ENCODE measurements at regions not wholly inside any gene's neighbourhood (a gene's known extent, or its start where the extent isn't known, plus 50 kb on each side); places are given as distances from the start of the nearest gene placed in this dataset.

GRCh38 chr12:96099986-96100385, 64.6 kb upstream of the LTA4H start:
- no peak for DNase-seq (ENCODE audit: extremely low spot score)
- POLR2A ChIA-PET, result no interaction called here
- TF ChIP-seq CTCF (IDR thresholded peaks at IDR 0.05; ENCODE audit: control extremely low read depth, extremely low read depth, low read depth, missing control alignments), result no peak
- CTCF ChIA-PET, result interaction anchor here (0.6 to 1.3 kb wide), 3 partner anchors 27 to 566 kb away, joined by 3 read pairs; no protein-coding TSS in a partner anchor

GRCh38 chr12:96101806-96102205, 66.4 kb upstream of the LTA4H start:
- ChIA-PET CTCF (interaction anchor here (0.9 kb wide), 1 partner anchor 10 kb away, joined by 4 read pairs; no protein-coding TSS in a partner anchor), POLR2A (no interaction called here)
- no peak for TF ChIP-seq CTCF (IDR thresholded peaks at IDR 0.05; ENCODE audit: control extremely low read depth, extremely low read depth, low read depth, missing control alignments)
- no peak for DNase-seq (ENCODE audit: extremely low spot score)

- POLR2A ChIA-PET, result no interaction called here
- DNase-seq (ENCODE audit: extremely low spot score), result no peak
- CTCF ChIA-PET, result no interaction called here
- TF ChIP-seq CTCF (IDR thresholded peaks at IDR 0.05; ENCODE audit: control extremely low read depth, extremely low read depth, low read depth, missing control alignments), result no peak
Observed at GRCh38 chr12:96103067-96103644, 67.8 kb upstream of the LTA4H start.

GRCh38 chr12:96104566-96104965, 69.2 kb upstream of the LTA4H start:
- DNase-seq (ENCODE audit: extremely low spot score), result no peak
- ChIA-PET CTCF (no interaction called here), POLR2A (no interaction called here)

GRCh38 chr12:96106137-96106536, 70.8 kb upstream of the LTA4H start:
- ChIA-PET POLR2A (no interaction called here), CTCF (interaction anchor here (0.7 to 0.9 kb wide), 2 partner anchors 16 to 410 kb away, joined by 3 to 4 read pairs; no protein-coding TSS in a partner anchor)
- DNase-seq (ENCODE audit: extremely low spot score), result no peak
- TF ChIP-seq CTCF (IDR thresholded peaks at IDR 0.05; ENCODE audit: control extremely low read depth, extremely low read depth, low read depth, missing control alignments), result no peak

More at GRCh38 chr12:96104566-96104965, 69.2 kb upstream of the LTA4H start:
- no peak for TF ChIP-seq CTCF (IDR thresholded peaks at IDR 0.05; ENCODE audit: control extremely low read depth, extremely low read depth, low read depth, missing control alignments)

- ChIA-PET POLR2A (no interaction called here), CTCF (no interaction called here)
- no peak for DNase-seq (ENCODE audit: extremely low spot score)
- no peak for TF ChIP-seq CTCF (IDR thresholded peaks at IDR 0.05; ENCODE audit: control extremely low read depth, extremely low read depth, low read depth, missing control alignments)
Observed at GRCh38 chr12:96107236-96107635, 71.8 kb upstream of the LTA4H start.

Measured in GM10248 (cell line).